ENCODE measurements at regions not wholly inside any gene's neighbourhood (a gene's known extent, or its start where the extent isn't known, plus 50 kb on each side); places are given as distances from the start of the nearest gene placed in this dataset.
A peak's percentile ranks its signal among the peaks of the same experiment; 100 is the strongest.

- peak; percentile 14 for TF ChIP-seq FOS (IDR thresholded peaks at IDR 0.05; ENCODE audit: borderline replicate concordance, insufficient read depth, low read length)
- TF ChIP-seq JUN (IDR thresholded peaks at IDR 0.05; ENCODE audit: borderline replicate concordance, insufficient read depth, insufficient read length, low read depth) = no peak
- H3K4me2 ChIP-seq (ENCODE audit: insufficient read depth, low read length) = no peak overlapping the region
- peak; percentile 4 for FAIRE-seq
- H3K36me3 ChIP-seq (ENCODE audit: control insufficient read depth in 2 of 2, extremely low read depth in 1 of 2, insufficient read depth in 2 of 2, low read length in 2 of 2) = no peaks in the 10 kb centered on the region
- H3K27me3 ChIP-seq (ENCODE audit: control insufficient read depth in 2 of 2, insufficient read depth in 2 of 2, low read length in 2 of 2) = no peaks in the 10 kb centered on the region
- BruUV-seq (replicated peaks) = no TSS peak
- H3K79me2 ChIP-seq (ENCODE audit: control insufficient read depth, insufficient read depth, low read length) = no peaks in the 10 kb centered on the region
- no peak overlapping the region for H2AFZ ChIP-seq (ENCODE audit: low read depth, low read length)
- H3K9ac ChIP-seq (replicated peaks; ENCODE audit: extremely low read depth, insufficient read depth, low read length) = no peak overlapping the region
- ChIA-PET POLR2A (no interaction called here), CTCF (interaction anchor here (1.4 to 2.5 kb wide), 3 partner anchors 18 to 1453 kb away, joined by 4 to 50 read pairs (median 10); no protein-coding TSS in a partner anchor)
- intact Hi-C loops (cut with micrococcal nuclease) (loop anchor here (2.0 to 5.0 kb wide), 3 partner anchors 189 to 907 kb away; partner anchors contain the start of gene RND3), dilution Hi-C loops (cut with MboI; ENCODE audit: extremely low pct_ligation_motif_present, low sequenced_read_pairs) (no loop called here)
- no peaks in the 10 kb centered on the region for H3K9me3 ChIP-seq (replicated peaks; ENCODE audit: control insufficient read depth, insufficient read depth, low read length)
- H3K27ac ChIP-seq (ENCODE audit: insufficient read depth, low read depth, low read length) = no peak overlapping the region
- H3K4me1 ChIP-seq (ENCODE audit: control insufficient read depth, extremely low read depth, insufficient read depth, low read length) = no peaks in the 10 kb centered on the region
- H3K9me1 ChIP-seq (replicated peaks; ENCODE audit: control insufficient read depth, extremely low read depth, insufficient read depth, low read length) = no peaks in the 10 kb centered on the region
- H3K4me3 ChIP-seq (replicated peaks in 1 of 3; ENCODE audit: insufficient read depth in 1 of 3, low read depth in 1 of 3, low read length in 3 of 3) = no peak overlapping the region
- peak; percentile 13 for DNase-seq (ENCODE audit: low read depth, low spot score)
- no peaks in the 10 kb centered on the region for H4K20me1 ChIP-seq (replicated peaks; ENCODE audit: control insufficient read depth, extremely low read depth, insufficient read depth, low read length)
These were observed 211.9 kb downstream of the RBM43 start for GRCh38 chr2:151049746-151050145.

DNA sequence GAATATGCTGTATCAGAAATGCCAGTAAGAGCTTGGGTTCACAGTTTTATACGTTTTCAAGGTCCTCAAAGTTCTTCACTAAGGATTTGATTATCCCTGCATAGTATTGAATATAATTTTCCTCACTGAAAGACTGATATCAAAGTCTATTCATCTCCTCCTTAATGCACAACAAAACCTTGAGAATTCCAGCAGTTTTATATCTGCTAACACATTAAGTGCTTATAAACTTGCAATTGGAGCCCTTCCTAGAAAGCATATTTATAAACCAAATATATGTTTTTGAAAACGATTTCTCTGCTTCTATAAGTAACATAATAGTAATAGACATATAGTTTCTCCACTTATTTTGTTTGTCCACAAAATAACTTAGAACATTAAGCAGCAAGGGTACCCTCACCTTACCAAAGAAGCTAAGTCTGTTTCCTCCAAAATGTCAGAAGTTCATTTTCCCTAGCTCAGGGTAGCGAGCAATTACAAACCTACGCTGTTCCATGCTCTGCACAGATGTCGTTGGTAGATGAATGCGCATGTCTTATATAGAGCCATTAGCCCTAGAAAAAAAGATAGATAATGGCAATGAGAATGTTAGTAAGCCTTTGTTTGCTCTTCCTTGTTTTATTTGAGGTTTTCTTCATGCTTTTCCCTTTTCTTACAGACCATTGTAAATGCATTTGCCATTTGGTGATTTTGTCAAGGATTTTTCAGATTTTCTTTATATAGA, 213.2 kb downstream of the RBM43 start:
- intact Hi-C loops (cut with micrococcal nuclease) (no loop called here), dilution Hi-C loops (cut with MboI; ENCODE audit: extremely low pct_ligation_motif_present, low sequenced_read_pairs) (no loop called here)
- no peak overlapping the region for H2AFZ ChIP-seq (ENCODE audit: low read depth, low read length)
- no peaks in the 10 kb centered on the region for H3K36me3 ChIP-seq (ENCODE audit: control insufficient read depth in 2 of 2, extremely low read depth in 1 of 2, insufficient read depth in 2 of 2, low read length in 2 of 2)
- H3K4me2 ChIP-seq (ENCODE audit: insufficient read depth, low read length) = no peak overlapping the region
- no peaks in the 10 kb centered on the region for H3K79me2 ChIP-seq (ENCODE audit: control insufficient read depth, insufficient read depth, low read length)
- DNase-seq (ENCODE audit: low read depth, low spot score) (no peak), FAIRE-seq (no peak)
- POLR2A ChIA-PET = no interaction called here
- H3K27me3 ChIP-seq (ENCODE audit: control insufficient read depth in 2 of 2, insufficient read depth in 2 of 2, low read length in 2 of 2) = no peaks in the 10 kb centered on the region
- H3K27ac ChIP-seq (ENCODE audit: insufficient read depth, low read depth, low read length) = no peak overlapping the region
- no peaks in the 10 kb centered on the region for H3K4me1 ChIP-seq (ENCODE audit: control insufficient read depth, extremely low read depth, insufficient read depth, low read length)
- CTCF ChIA-PET = interaction anchor here (1.6 kb wide), 1 partner anchor 1450 kb away, joined by 4 read pairs; no protein-coding TSS in a partner anchor
- H3K9me3 ChIP-seq (replicated peaks; ENCODE audit: control insufficient read depth, insufficient read depth, low read length) = no peaks in the 10 kb centered on the region
- no TSS peak for BruUV-seq (replicated peaks)
- no peak overlapping the region for H3K4me3 ChIP-seq (replicated peaks in 1 of 3; ENCODE audit: insufficient read depth in 1 of 3, low read depth in 1 of 3, low read length in 3 of 3)
- no peaks in the 10 kb centered on the region for H4K20me1 ChIP-seq (replicated peaks; ENCODE audit: control insufficient read depth, extremely low read depth, insufficient read depth, low read length)
- H3K9ac ChIP-seq (replicated peaks; ENCODE audit: extremely low read depth, insufficient read depth, low read length) = no peak overlapping the region
- TF ChIP-seq, protein P1, sequence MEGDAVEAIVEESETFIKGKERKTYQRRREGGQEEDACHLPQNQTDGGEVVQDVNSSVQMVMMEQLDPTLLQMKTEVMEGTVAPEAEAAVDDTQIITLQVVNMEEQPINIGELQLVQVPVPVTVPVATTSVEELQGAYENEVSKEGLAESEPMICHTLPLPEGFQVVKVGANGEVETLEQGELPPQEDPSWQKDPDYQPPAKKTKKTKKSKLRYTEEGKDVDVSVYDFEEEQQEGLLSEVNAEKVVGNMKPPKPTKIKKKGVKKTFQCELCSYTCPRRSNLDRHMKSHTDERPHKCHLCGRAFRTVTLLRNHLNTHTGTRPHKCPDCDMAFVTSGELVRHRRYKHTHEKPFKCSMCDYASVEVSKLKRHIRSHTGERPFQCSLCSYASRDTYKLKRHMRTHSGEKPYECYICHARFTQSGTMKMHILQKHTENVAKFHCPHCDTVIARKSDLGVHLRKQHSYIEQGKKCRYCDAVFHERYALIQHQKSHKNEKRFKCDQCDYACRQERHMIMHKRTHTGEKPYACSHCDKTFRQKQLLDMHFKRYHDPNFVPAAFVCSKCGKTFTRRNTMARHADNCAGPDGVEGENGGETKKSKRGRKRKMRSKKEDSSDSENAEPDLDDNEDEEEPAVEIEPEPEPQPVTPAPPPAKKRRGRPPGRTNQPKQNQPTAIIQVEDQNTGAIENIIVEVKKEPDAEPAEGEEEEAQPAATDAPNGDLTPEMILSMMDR (IDR thresholded peaks at IDR 0.05; ENCODE audit: extremely low read depth in 1 of 2, insufficient read depth in 1 of 2, low read depth in 1 of 2, low read length in 2 of 2) = no peak
- TF ChIP-seq MYC (IDR thresholded peaks at IDR 0.05; ENCODE audit: low read depth, low read length) (no peak), POLR2AphosphoS5 (IDR thresholded peaks at IDR 0.05; ENCODE audit: insufficient read depth, low read depth, low read length) (no peak), EZH2 (IDR thresholded peaks at IDR 0.05; ENCODE audit: borderline replicate concordance, low read depth, low read length, severe bottlenecking) (no peak), GATA2 (IDR thresholded peaks at IDR 0.05; ENCODE audit: insufficient read depth, insufficient read length, low read depth, low read length) (no peak), FOS (IDR thresholded peaks at IDR 0.05; ENCODE audit: borderline replicate concordance, insufficient read depth, low read length) (no peak), JUN (IDR thresholded peaks at IDR 0.05; ENCODE audit: borderline replicate concordance, insufficient read depth, insufficient read length, low read depth) (no peak), POLR2A (IDR thresholded peaks at IDR 0.05; ENCODE audit: low read depth, low read length) (no peak)
- no peaks in the 10 kb centered on the region for H3K9me1 ChIP-seq (replicated peaks; ENCODE audit: control insufficient read depth, extremely low read depth, insufficient read depth, low read length)

All from endothelial cell of umbilical vein (primary cell).